Caco-2 (cell line): ENCODE measurements at regions not wholly inside any gene's neighbourhood (a gene's known extent, or its start where the extent isn't known, plus 50 kb on each side); places are given as distances from the start of the nearest gene placed in this dataset.
A peak's percentile ranks its signal among the peaks of the same experiment; 100 is the strongest.

ENCODE experiments used
- BruUV-seq: library from RNA; stranded (reverse); fragments of 400-500 nt; replicated peaks from 2 replicates; lab custom pipeline; 2021; lab: Mats Ljungman, UMichigan
- CTCF ChIA-PET: fragments of 300-600 bp; sonication (Branson Sonifier 250); formaldehyde crosslinking; loops from one replicate; lab custom pipeline; 2022; ENCODE audit warnings: antibody characterized with exemption; lab: Charles Lee
- POLR2A ChIA-PET: fragments of 300-600 bp; sonication (Branson Sonifier 250); formaldehyde crosslinking; loops from one replicate; lab custom pipeline; 2022; ENCODE audit warnings: antibody characterized with exemption; lab: Charles Lee
- DNase-seq, 2 experiments: peaks; one replicate each; pipeline versions ENCODE4 v3.0.0 to v3.0.0-alpha.2; 2020 to 2022
- H3K27me3 ChIP-seq: replicated peaks from 2 replicates; pipeline ENCODE4 v1.6.0; 2011; ENCODE audit warnings: low read length; ENCODE audit not compliant: control insufficient read depth, insufficient read depth
- H3K36me3 ChIP-seq: 2 replicates; pipeline ENCODE4 v1.5.1; 2011; ENCODE audit warnings: low read length; ENCODE audit not compliant: control insufficient read depth, insufficient read depth
- H3K4me1 ChIP-seq: fragments of 250-450 bp; sonication (Bioruptor Pico); 2 replicates; pipeline ENCODE4 v1.5.1; 2020; ENCODE audit warnings: mild to moderate bottlenecking
- H3K4me3 ChIP-seq: 2 replicates; pipeline ENCODE4 v1.5.1; 2011; ENCODE audit warnings: low read depth, mild to moderate bottlenecking, control low read depth, low read length
- H3K9me3 ChIP-seq: fragments of 250-450 bp; sonication (Bioruptor Pico); 2 replicates; pipeline ENCODE4 v1.5.1; 2020; ENCODE audit warnings: mild to moderate bottlenecking, moderate library complexity
- H3K27ac Mint-ChIP-seq: one replicate; pipeline ENCODE4 v1.8.0; 2022; ENCODE audit warnings: mixed read lengths; ENCODE audit not compliant: unreplicated experiment
- H3K27me3 Mint-ChIP-seq: one replicate; pipeline ENCODE4 v1.8.0; 2022; ENCODE audit warnings: mixed read lengths; ENCODE audit not compliant: insufficient read depth, unreplicated experiment
- H3K36me3 Mint-ChIP-seq: one replicate; pipeline ENCODE4 v1.8.0; 2022; ENCODE audit warnings: mild to moderate bottlenecking, mixed read lengths; ENCODE audit not compliant: insufficient read depth, unreplicated experiment
- H3K4me1 Mint-ChIP-seq: one replicate; pipeline ENCODE4 v1.8.0; 2022; ENCODE audit warnings: low read depth, mixed read lengths; ENCODE audit not compliant: unreplicated experiment
- H3K4me3 Mint-ChIP-seq: one replicate; pipeline ENCODE4 v1.8.0; 2022; ENCODE audit warnings: mild to moderate bottlenecking, moderate library complexity, mixed read lengths; ENCODE audit not compliant: unreplicated experiment
- H3K9me3 Mint-ChIP-seq: one replicate; pipeline ENCODE4 v1.8.0; 2022; ENCODE audit warnings: mixed read lengths; ENCODE audit not compliant: unreplicated experiment
- CTCF ChIP-seq, 2 experiments: fragments of 200-600 bp in 1 of 2; IDR thresholded peaks; 1 replicate in 1 of 2; 2 replicates in 1 of 2; pipeline versions ENCODE4 v1.5.1 to v1.8.0; 2011 to 2022; ENCODE audit warnings: antibody characterized with exemption in 1 of 2, control low read depth in 1 of 2, inconsistent platforms in 1 of 2, low read depth in 1 of 2, low read length in 1 of 2, mild to moderate bottlenecking in 1 of 2, moderate library complexity in 1 of 2; ENCODE audit not compliant: insufficient read depth in 1 of 2, severe bottlenecking in 1 of 2, unreplicated experiment in 1 of 2
- intact Hi-C: fragments of 100-400 bp; cut with micrococcal nuclease; formaldehyde crosslinking; loops from one replicate; pipeline ENCODE4 v1.10.0; 2022; ENCODE audit not compliant: unreplicated experiment

- Histone ChIP-seq H3K4me1 (no peaks in the 10 kb centered on the region), H3K36me3 (no peaks in the 10 kb centered on the region), H3K27me3 (no peaks in the 10 kb centered on the region), H3K4me3 (no peak overlapping the region), H3K9me3 (no peaks in the 10 kb centered on the region)
- CTCF ChIA-PET: no interaction called here
- no peak overlapping the region for H3K27ac Mint-ChIP-seq
- BruUV-seq: no TSS peak
- DNase-seq: no peak
- intact Hi-C loops: no loop called here
- no peaks in the 10 kb centered on the region for H3K27me3 Mint-ChIP-seq
- no peak for TF ChIP-seq CTCF (IDR thresholded peaks at IDR 0.05; ENCODE audit: insufficient read depth in 1 of 2, low read depth in 1 of 2, low read length in 1 of 2, severe bottlenecking in 1 of 2, unreplicated experiment in 1 of 2)
- no peaks in the 10 kb centered on the region for H3K9me3 Mint-ChIP-seq
- H3K4me3 Mint-ChIP-seq: no peak overlapping the region
- no peaks in the 10 kb centered on the region for H3K36me3 Mint-ChIP-seq
- peaks cover 8% of the 10 kb centered on the region for H3K4me1 Mint-ChIP-seq
- POLR2A ChIA-PET: no interaction called here
These were observed 219.8 kb upstream of the CTSO start for GRCh38 chr4:156173486-156173885.

- H3K36me3 Mint-ChIP-seq: no peaks in the 10 kb centered on the region
- Histone ChIP-seq H3K36me3 (no peaks in the 10 kb centered on the region), H3K4me3 (no peak overlapping the region), H3K9me3 (no peaks in the 10 kb centered on the region), H3K4me1 (no peaks in the 10 kb centered on the region), H3K27me3 (no peaks in the 10 kb centered on the region)
- no peak for TF ChIP-seq CTCF (IDR thresholded peaks at IDR 0.05; ENCODE audit: insufficient read depth in 1 of 2, low read depth in 1 of 2, low read length in 1 of 2, severe bottlenecking in 1 of 2, unreplicated experiment in 1 of 2)
- peaks cover 8% of the 10 kb centered on the region for H3K4me1 Mint-ChIP-seq
- intact Hi-C loops: loop anchor here (1.0 to 10.0 kb wide), 5 partner anchors 125 to 875 kb away; partner anchors contain the start of gene PDGFC
- ChIA-PET CTCF (interaction anchor here (0.6 kb wide), 1 partner anchor 19 kb away, joined by 11 read pairs; no protein-coding TSS in a partner anchor), POLR2A (no interaction called here)
- H3K4me3 Mint-ChIP-seq: no peak overlapping the region
- no peaks in the 10 kb centered on the region for H3K27me3 Mint-ChIP-seq
- no TSS peak for BruUV-seq
- H3K9me3 Mint-ChIP-seq: no peaks in the 10 kb centered on the region
- no peak for DNase-seq
- H3K27ac Mint-ChIP-seq: no peak overlapping the region
These were observed 216.2 kb upstream of the CTSO start for GRCh38 chr4:156169861-156170260.

- H3K27ac Mint-ChIP-seq: no peak overlapping the region
- intact Hi-C loops: loop anchor here (1.0 to 10.0 kb wide), 5 partner anchors 126 to 876 kb away; partner anchors contain the start of gene PDGFC
- peak; percentile 42 to 60 for TF ChIP-seq CTCF (IDR thresholded peaks at IDR 0.05; ENCODE audit: insufficient read depth in 1 of 2, low read depth in 1 of 2, low read length in 1 of 2, severe bottlenecking in 1 of 2, unreplicated experiment in 1 of 2)
These were observed 215.3 kb upstream of the CTSO start for GRCh38 chr4:156169011-156169410.

More at GRCh38 chr4:156169011-156169410, 215.3 kb upstream of the CTSO start:
- no peaks in the 10 kb centered on the region for H3K9me3 ChIP-seq
- ChIA-PET CTCF (no interaction called here), POLR2A (no interaction called here)
- no peaks in the 10 kb centered on the region for H3K36me3 ChIP-seq
- peaks cover 8% of the 10 kb centered on the region for H3K4me1 Mint-ChIP-seq
- no peaks in the 10 kb centered on the region for H3K4me1 ChIP-seq
- H3K4me3 Mint-ChIP-seq: no peak overlapping the region
- H3K27me3 Mint-ChIP-seq: peaks cover 7% of the 10 kb centered on the region
- no peaks in the 10 kb centered on the region for H3K9me3 Mint-ChIP-seq
- BruUV-seq: no TSS peak
- H3K36me3 Mint-ChIP-seq: no peaks in the 10 kb centered on the region
- no peak overlapping the region for H3K4me3 ChIP-seq
- H3K27me3 ChIP-seq: no peaks in the 10 kb centered on the region
- DNase-seq: peak; percentile 38 to 43
